Esophagus (tissue), 2 donors: ENCODE measurements at regions not wholly inside any gene's neighbourhood (a gene's known extent, or its start where the extent isn't known, plus 50 kb on each side); places are given as distances from the start of the nearest gene placed in this dataset.

Experiments
- H3K27ac ChIP-seq, 2 donors: one replicate each; pipeline ENCODE4 v1.5.1; 2013; ENCODE audit warnings: low read depth in 2 of 2, mild to moderate bottlenecking in 2 of 2, inconsistent platforms in 1 of 2, low read length in 1 of 2, moderate library complexity in 1 of 2
- H3K27me3 ChIP-seq, 2 donors: one replicate each; pipeline ENCODE4 v1.6.1; 2013; ENCODE audit warnings: low read length in 2 of 2, control low read depth in 1 of 2, mild to moderate bottlenecking in 1 of 2; ENCODE audit not compliant: insufficient read depth in 2 of 2, control insufficient read depth in 1 of 2
- H3K36me3 ChIP-seq, 2 donors: one replicate each; pipeline ENCODE4 v1.6.1; 2013; ENCODE audit warnings: low read length in 1 of 2; ENCODE audit not compliant: control insufficient read depth in 2 of 2, insufficient read depth in 2 of 2
- H3K4me1 ChIP-seq, 2 donors: one replicate each; pipeline ENCODE4 v1.6.1; 2013; ENCODE audit warnings: low read length in 1 of 2; ENCODE audit not compliant: control insufficient read depth in 2 of 2, insufficient read depth in 2 of 2
- H3K4me3 ChIP-seq, 2 donors: one replicate each; pipeline ENCODE4 v1.5.1; 2013; ENCODE audit warnings: low read length in 2 of 2, mild to moderate bottlenecking in 2 of 2, low read depth in 1 of 2, moderate library complexity in 1 of 2
- H3K9me3 ChIP-seq, 2 donors: one replicate each; pipeline ENCODE4 v1.6.1; 2013; ENCODE audit warnings: mild to moderate bottlenecking in 2 of 2, low read depth in 1 of 2, low read length in 1 of 2, moderate library complexity in 1 of 2; ENCODE audit not compliant: control insufficient read depth in 2 of 2, insufficient read depth in 1 of 2
- WGBS, 2 donors: extraction: QIAGEN DNeasy Blood & Tissue Kit; methylation state at CpG; one replicate each; pipeline ENCODE4 v1.1.7; 2013; 5-methylcytosine and 5-hydroxymethylcytosine counted together
- donor health status: healthy with polysubstance abuse.
- donor health status: Bipolar disorder and iron deficiency.

GRCh38 chr5:158080112-158080511 is 221.2 kb upstream of the CLINT1 start:
- Histone ChIP-seq H3K27me3 (no peaks in the 10 kb centered on the region), H3K9me3 (no peaks in the 10 kb centered on the region), H3K27ac (no peak overlapping the region), H3K4me3 (no peak overlapping the region), H3K4me1 (no peaks in the 10 kb centered on the region), H3K36me3 (no peaks in the 10 kb centered on the region)
- WGBS, 2 donors = 79 to 80% methylated on average over 1 of the region's 1 CpG

DNA sequence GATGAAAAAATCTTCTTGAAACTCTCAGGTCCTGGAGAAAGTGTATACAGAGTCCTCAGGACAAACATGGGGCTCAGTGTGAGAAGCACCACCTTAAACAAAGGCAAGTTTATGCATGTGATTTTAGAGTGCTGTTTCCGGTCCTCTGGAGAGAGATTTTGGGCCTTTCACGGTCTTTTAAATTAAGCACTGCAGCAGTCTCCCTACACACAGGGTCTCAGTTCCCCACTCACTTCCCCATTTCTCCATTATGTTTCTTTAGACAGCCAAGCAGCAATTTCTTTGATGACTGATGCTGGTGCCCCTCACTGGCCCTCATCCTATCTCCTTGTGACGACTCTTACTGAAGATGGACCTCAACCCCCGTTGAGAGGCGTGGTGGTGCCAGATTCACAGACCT is 220.2 kb upstream of the CLINT1 start:
- Histone ChIP-seq H3K4me3 (no peak overlapping the region), H3K36me3 (no peaks in the 10 kb centered on the region)
- WGBS, 2 donors = 89 to 93% methylated on average over 5 of the region's 5 CpGs

DNA sequence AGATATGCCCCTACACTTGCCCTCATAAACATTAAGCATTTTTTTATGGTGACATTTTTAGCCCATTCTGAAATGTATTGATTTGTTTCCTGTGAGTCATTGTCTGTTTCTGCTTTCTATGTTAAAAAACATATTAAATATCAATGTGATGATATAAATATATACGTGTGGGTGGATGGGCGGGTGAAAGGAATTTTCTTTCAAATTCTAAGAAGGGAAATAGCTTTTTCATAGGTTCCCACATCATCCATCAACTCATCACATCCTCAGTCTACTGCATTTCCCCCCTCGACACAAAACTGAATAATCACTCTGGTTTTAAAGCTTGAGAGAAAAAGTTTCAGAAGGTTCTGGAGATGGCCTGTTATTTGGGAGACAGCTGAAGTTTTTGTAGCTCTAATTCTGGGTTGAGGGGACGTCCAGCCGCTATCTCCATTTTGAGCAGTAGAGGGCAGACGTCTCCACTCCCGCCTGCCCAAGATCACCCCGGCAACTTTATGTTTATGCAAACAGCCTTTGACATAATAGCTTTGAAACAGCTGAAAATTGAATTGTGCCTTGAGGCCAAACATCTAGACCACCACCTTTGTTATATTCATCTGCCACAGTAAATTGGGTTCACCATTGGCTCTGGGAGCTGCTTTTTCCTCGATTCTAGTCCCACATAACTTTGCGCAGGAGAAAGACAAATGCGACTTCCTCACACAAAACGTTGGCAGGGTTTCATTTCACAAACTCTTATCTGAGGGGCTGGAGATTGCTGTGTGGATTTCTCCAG is 216.2 kb upstream of the CLINT1 start:
- Histone ChIP-seq H3K4me1 (no peaks in the 10 kb centered on the region), H3K27ac (no peak overlapping the region), H3K27me3 (no peaks in the 10 kb centered on the region), H3K36me3 (no peaks in the 10 kb centered on the region), H3K4me3 (peak overlapping the region in 1 of 2 donors; percentile 38), H3K9me3 (no peaks in the 10 kb centered on the region)
- 10 to 14% methylated on average over 12 of the region's 12 CpGs for WGBS, 2 donors

More for the DNA sequence above, 220.2 kb upstream of the CLINT1 start:
- H3K4me1 ChIP-seq = no peaks in the 10 kb centered on the region
- H3K27ac ChIP-seq = no peak overlapping the region
- H3K27me3 ChIP-seq = no peaks in the 10 kb centered on the region
- no peaks in the 10 kb centered on the region for H3K9me3 ChIP-seq

GRCh38 chr5:158074597-158074991 is 215.6 kb upstream of the CLINT1 start:
- no peak overlapping the region for H3K4me3 ChIP-seq
- H3K9me3 ChIP-seq = no peaks in the 10 kb centered on the region
- H3K27ac ChIP-seq = no peak overlapping the region
- 90 to 91% methylated on average over 2 of the region's 2 CpGs for WGBS, 2 donors
- H3K27me3 ChIP-seq = no peaks in the 10 kb centered on the region
- no peaks in the 10 kb centered on the region for H3K4me1 ChIP-seq
- H3K36me3 ChIP-seq = no peaks in the 10 kb centered on the region

- Histone ChIP-seq H3K36me3 (no peaks in the 10 kb centered on the region), H3K27ac (no peak overlapping the region), H3K9me3 (no peaks in the 10 kb centered on the region), H3K4me1 (no peaks in the 10 kb centered on the region), H3K4me3 (no peak overlapping the region), H3K27me3 (no peaks in the 10 kb centered on the region)
- 83 to 88% methylated on average over 1 of the region's 1 CpG for WGBS, 2 donors
Measured at GRCh38 chr5:158070859-158071258, 211.9 kb upstream of the CLINT1 start.

GRCh38 chr5:158069838-158070237 is 210.9 kb upstream of the CLINT1 start:
- H3K27ac ChIP-seq = no peak overlapping the region
- no peaks in the 10 kb centered on the region for H3K4me1 ChIP-seq
- WGBS, 2 donors = 72 to 75% methylated on average over 2 of the region's 2 CpGs
- no peak overlapping the region for H3K4me3 ChIP-seq
- no peaks in the 10 kb centered on the region for H3K27me3 ChIP-seq
- H3K36me3 ChIP-seq = no peaks in the 10 kb centered on the region
- no peaks in the 10 kb centered on the region for H3K9me3 ChIP-seq

GRCh38 chr5:158068964-158069363 is 210.0 kb upstream of the CLINT1 start:
- no peaks in the 10 kb centered on the region for H3K9me3 ChIP-seq
- no peaks in the 10 kb centered on the region for H3K27me3 ChIP-seq
- H3K36me3 ChIP-seq = no peaks in the 10 kb centered on the region
- no peak overlapping the region for H3K27ac ChIP-seq
- H3K4me1 ChIP-seq = no peaks in the 10 kb centered on the region
- 61 to 82% methylated on average over 4 of the region's 4 CpGs for WGBS, 2 donors
- H3K4me3 ChIP-seq = no peak overlapping the region

DNA sequence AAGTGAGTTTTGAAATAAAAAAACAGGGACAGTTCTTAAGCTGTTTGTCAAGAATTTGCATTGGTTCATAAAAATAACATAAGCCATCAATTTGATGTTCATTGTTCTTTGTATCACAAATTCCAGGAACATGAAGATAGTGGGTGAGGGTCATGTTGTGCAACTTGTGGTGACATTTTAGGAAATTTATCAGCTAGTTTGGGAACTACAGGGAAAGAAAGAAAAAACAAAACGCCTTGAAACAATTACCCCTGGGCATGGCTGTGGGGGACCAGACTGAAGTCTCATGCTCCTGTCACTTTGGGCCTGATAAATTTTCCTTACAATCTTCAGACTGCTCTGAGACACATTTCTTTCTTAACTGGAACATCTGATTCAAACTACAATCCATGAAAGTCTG is 207.1 kb upstream of the CLINT1 start:
- Histone ChIP-seq H3K4me3 (no peak overlapping the region), H3K36me3 (no peaks in the 10 kb centered on the region), H3K27me3 (no peaks in the 10 kb centered on the region), H3K4me1 (no peaks in the 10 kb centered on the region), H3K27ac (no peak overlapping the region), H3K9me3 (no peaks in the 10 kb centered on the region)
- 12 to 74% methylated on average over 1 of the region's 1 CpG for WGBS, 2 donors

DNA sequence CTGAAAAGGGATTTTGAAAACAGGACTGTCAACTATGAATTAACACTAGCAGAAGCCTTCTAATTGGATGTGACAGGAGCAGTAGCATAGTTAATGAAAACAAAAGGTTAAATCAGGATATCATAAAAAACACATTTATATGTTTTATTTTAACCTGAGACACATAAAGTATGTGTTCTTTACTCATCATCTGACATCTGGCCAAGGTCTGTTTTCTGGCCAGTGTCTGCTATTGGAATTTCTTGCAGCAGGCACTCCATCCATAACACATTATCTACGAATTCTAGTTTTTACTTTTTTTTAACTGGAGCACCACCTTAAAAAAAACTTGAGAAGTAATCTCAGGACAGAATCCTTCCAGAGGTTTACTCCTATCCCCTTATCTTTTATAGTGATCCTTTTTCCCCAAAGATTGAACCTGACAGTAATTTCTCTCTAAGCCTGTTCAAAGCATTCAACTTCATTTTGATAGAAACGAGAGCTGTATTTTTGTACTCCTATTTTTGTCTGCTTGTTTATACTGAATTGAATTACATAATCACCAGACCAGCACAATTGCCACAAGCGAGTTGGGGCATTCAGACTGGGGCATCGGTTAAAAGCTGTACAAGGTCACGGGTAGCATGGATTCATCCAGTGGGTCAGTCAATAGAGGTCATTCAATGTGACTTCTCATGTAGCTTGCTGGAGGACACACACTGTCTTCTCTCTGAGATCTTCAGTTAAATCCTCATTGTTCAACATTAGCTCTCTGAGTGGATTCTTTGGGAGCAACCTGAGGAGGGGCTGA is 205.6 kb upstream of the CLINT1 start:
- WGBS, 2 donors = 57 to 69% methylated on average over 5 of the region's 5 CpGs
- Histone ChIP-seq H3K27me3 (no peaks in the 10 kb centered on the region), H3K9me3 (no peaks in the 10 kb centered on the region)

More for the DNA sequence above, 205.6 kb upstream of the CLINT1 start:
- Histone ChIP-seq H3K4me1 (no peaks in the 10 kb centered on the region), H3K36me3 (no peaks in the 10 kb centered on the region), H3K27ac (no peak overlapping the region), H3K4me3 (no peak overlapping the region)
